ENCODE measurements at regions not wholly inside any gene's neighbourhood (a gene's known extent, or its start where the extent isn't known, plus 50 kb on each side); places are given as distances from the start of the nearest gene placed in this dataset.
"Not testable (repeated sequence)": the region's sequence is repeated elsewhere in the genome, so short reads cannot be mapped to it uniquely, and the experiment has no call there.

DNA sequence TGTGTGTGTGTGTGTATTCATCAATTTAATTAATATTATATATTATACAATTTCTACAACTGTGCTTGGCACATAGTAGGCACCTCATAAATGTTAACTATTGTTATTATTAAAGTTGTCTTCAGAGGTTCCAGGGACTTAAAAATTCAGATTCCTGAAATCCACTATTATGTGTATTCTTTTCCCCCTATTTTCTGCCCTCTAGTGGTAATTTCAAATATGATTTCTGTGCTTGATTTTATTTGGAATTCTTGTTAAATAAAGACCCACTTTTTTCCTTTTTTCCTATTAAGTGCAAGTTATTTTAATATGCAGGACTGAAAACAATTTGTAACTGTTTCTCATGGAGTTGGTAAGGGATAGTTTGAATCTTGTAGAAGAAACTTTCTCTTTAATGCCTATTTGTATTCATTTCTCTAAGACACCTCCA is 72.0 kb upstream of the EMB start:
- H3K4me3 ChIP-seq; H3K36me3 Mint-ChIP-seq (ENCODE audit: low read depth); H2AFZ ChIP-seq; H3K79me2 ChIP-seq (replicated peaks; ENCODE audit: insufficient read depth); DNase-seq (ENCODE audit: low spot score); H3K4me2 ChIP-seq; H3K27ac ChIP-seq (ENCODE audit: low read depth); H3K9me3 Mint-ChIP-seq; H3K27me3 ChIP-seq (ENCODE audit: insufficient read depth); H3F3A ChIP-seq (replicated peaks; ENCODE audit: low read depth); H4K20me1 ChIP-seq (replicated peaks; ENCODE audit: insufficient read depth); H3K27me3 Mint-ChIP-seq (ENCODE audit: insufficient read depth, low read depth, poor library complexity); H3K4me3 Mint-ChIP-seq; H3K4me1 Mint-ChIP-seq; H3K36me3 ChIP-seq (ENCODE audit: insufficient read depth); ATAC-seq; H3K4me1 ChIP-seq (ENCODE audit: insufficient read depth); H3K27ac Mint-ChIP-seq; H3K9me2 ChIP-seq (ENCODE audit: insufficient read depth): not testable (repeated sequence)
- TF ChIP-seq, protein P1, sequence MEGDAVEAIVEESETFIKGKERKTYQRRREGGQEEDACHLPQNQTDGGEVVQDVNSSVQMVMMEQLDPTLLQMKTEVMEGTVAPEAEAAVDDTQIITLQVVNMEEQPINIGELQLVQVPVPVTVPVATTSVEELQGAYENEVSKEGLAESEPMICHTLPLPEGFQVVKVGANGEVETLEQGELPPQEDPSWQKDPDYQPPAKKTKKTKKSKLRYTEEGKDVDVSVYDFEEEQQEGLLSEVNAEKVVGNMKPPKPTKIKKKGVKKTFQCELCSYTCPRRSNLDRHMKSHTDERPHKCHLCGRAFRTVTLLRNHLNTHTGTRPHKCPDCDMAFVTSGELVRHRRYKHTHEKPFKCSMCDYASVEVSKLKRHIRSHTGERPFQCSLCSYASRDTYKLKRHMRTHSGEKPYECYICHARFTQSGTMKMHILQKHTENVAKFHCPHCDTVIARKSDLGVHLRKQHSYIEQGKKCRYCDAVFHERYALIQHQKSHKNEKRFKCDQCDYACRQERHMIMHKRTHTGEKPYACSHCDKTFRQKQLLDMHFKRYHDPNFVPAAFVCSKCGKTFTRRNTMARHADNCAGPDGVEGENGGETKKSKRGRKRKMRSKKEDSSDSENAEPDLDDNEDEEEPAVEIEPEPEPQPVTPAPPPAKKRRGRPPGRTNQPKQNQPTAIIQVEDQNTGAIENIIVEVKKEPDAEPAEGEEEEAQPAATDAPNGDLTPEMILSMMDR (conservative IDR thresholded peaks at IDR 0.05; ENCODE audit: low read depth in 2 of 2) = peak in 1 of 2 experiments; percentile 43; a peak in 2 of 4 replicates

DNA sequence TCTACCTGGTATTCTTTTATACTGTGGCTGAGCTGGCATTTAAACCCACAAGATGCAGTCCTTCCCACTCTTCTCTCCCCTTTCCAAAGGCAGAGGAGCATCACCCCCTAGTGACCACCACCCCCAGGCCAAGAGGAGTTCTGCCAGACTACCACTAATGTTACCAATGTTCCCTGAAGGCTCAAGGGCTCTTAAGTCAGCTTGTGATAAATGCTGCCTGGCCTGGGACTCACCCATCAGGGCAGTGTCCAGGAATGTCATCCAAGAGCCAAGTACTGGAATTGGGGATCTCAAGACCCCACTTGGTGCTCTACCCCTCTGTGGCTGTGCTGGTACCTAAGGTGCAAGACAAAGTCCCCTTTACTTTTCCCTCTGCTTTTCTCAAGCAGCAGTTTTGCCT is 80.0 kb upstream of the EMB start:
- H3K4me1 ChIP-seq (ENCODE audit: insufficient read depth); H3F3A ChIP-seq (replicated peaks; ENCODE audit: low read depth); H3K9me3 Mint-ChIP-seq; H3K36me3 ChIP-seq (ENCODE audit: insufficient read depth); H3K36me3 Mint-ChIP-seq (ENCODE audit: low read depth); DNase-seq (ENCODE audit: low spot score); H3K27me3 Mint-ChIP-seq (ENCODE audit: insufficient read depth, low read depth, poor library complexity); ATAC-seq; H3K79me2 ChIP-seq (replicated peaks; ENCODE audit: insufficient read depth); H3K4me2 ChIP-seq; H3K4me3 Mint-ChIP-seq; H3K4me1 Mint-ChIP-seq; H3K27ac Mint-ChIP-seq; H2AFZ ChIP-seq; H4K20me1 ChIP-seq (replicated peaks; ENCODE audit: insufficient read depth); H3K27ac ChIP-seq (ENCODE audit: low read depth); H3K9me2 ChIP-seq (ENCODE audit: insufficient read depth); H3K27me3 ChIP-seq (ENCODE audit: insufficient read depth); H3K4me3 ChIP-seq: not testable (repeated sequence)
- TF ChIP-seq, protein P1 (conservative IDR thresholded peaks at IDR 0.05; ENCODE audit: low read depth in 2 of 2) = 0 out of 4 replicates have a peak, but pooled peaks of 1 of the 2 experiments have one; percentile 13

DNA sequence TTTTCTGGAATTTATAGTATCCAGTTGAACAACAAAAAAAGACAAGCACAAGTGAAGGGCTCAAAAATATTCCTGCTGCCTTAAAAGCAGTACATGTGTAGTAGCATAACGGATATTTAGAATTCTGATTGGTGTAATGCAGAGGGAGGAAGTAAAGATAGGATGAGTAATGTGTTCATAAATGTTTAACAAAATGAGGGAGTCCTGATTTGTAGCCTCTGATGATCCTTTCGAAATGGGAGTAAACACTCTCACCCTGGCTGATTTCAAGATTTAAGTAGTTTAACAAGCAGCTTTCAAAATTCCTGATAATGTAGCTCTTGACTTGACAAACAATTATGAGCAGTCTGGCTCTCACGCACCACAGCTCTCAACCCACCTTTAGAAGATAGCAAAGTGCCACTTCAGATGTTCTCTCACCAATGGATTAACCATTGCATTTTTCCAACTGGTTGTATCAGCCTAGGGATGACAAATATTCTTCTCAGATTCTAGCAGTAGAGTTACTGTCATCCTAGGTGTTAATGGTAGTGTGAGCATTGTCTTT is 86.5 kb upstream of the EMB start:
- H3K79me2 ChIP-seq (replicated peaks; ENCODE audit: insufficient read depth); H3K36me3 Mint-ChIP-seq (ENCODE audit: low read depth); H3K4me1 ChIP-seq (ENCODE audit: insufficient read depth); H3K27ac Mint-ChIP-seq; H3K9me2 ChIP-seq (ENCODE audit: insufficient read depth); H3F3A ChIP-seq (replicated peaks; ENCODE audit: low read depth); H4K20me1 ChIP-seq (replicated peaks; ENCODE audit: insufficient read depth); H3K4me3 Mint-ChIP-seq; H3K27me3 ChIP-seq (ENCODE audit: insufficient read depth); H3K9me3 Mint-ChIP-seq; ATAC-seq; H3K4me1 Mint-ChIP-seq; H3K4me2 ChIP-seq; H2AFZ ChIP-seq; H3K36me3 ChIP-seq (ENCODE audit: insufficient read depth); DNase-seq (ENCODE audit: low spot score); H3K27ac ChIP-seq (ENCODE audit: low read depth); H3K4me3 ChIP-seq; H3K27me3 Mint-ChIP-seq (ENCODE audit: insufficient read depth, low read depth, poor library complexity): not testable (repeated sequence)
